ENCODE measurements at regions not wholly inside any gene's neighbourhood (a gene's known extent, or its start where the extent isn't known, plus 50 kb on each side); places are given as distances from the start of the nearest gene placed in this dataset.
"Not testable (repeated sequence)": the region's sequence is repeated elsewhere in the genome, so short reads cannot be mapped to it uniquely, and the experiment has no call there.

GRCh38 chrX:114519524-114519923 is 64.4 kb upstream of the HTR2C start:
- DNase-seq (ENCODE audit: low read depth) = no peak
- TF ChIP-seq CTCF (conservative IDR thresholded peaks at IDR 0.05; ENCODE audit: low read depth, low read length) = no peak

GRCh38 chrX:114520701-114521100 is 63.2 kb upstream of the HTR2C start:
- not testable (repeated sequence) for DNase-seq (ENCODE audit: low read depth); H3K4me3 ChIP-seq (ENCODE audit: low read length)

More at GRCh38 chrX:114519524-114519923, 64.4 kb upstream of the HTR2C start:
- H3K4me3 ChIP-seq (ENCODE audit: low read length) = no peak overlapping the region

GRCh38 chrX:114532111-114532805 is 51.6 kb upstream of the HTR2C start:
- H3K4me3 ChIP-seq (ENCODE audit: low read length) = no peak overlapping the region
- TF ChIP-seq CTCF (conservative IDR thresholded peaks at IDR 0.05; ENCODE audit: low read depth, low read length) = no peak
- peak; percentile 44 for DNase-seq (ENCODE audit: low read depth)
